WERI-Rb-1 (cell line): ENCODE measurements at regions not wholly inside any gene's neighbourhood (a gene's known extent, or its start where the extent isn't known, plus 50 kb on each side); places are given as distances from the start of the nearest gene placed in this dataset.
A peak's percentile ranks its signal among the peaks of the same experiment; 100 is the strongest.

Experiments
- DNase-seq: peaks from one replicate; pipeline ENCODE4 v3.0.0-alpha.2; 2020
- H3K27ac ChIP-seq: fragments of 250-450 bp; sonication (Bioruptor Pico); 2 replicates; pipeline ENCODE4 v1.5.1; 2020; ENCODE audit warnings: mild to moderate bottlenecking, moderate library complexity
- H3K27me3 ChIP-seq: fragments of 250-450 bp; sonication (Bioruptor Pico); 2 replicates; pipeline ENCODE4 v1.5.1; 2021; ENCODE audit warnings: mild to moderate bottlenecking, low read depth, moderate library complexity; ENCODE audit not compliant: insufficient read depth, severe bottlenecking
- H3K36me3 ChIP-seq: fragments of 250-450 bp; sonication (Bioruptor Pico); 2 replicates; pipeline ENCODE4 v1.5.1; 2020; ENCODE audit warnings: mild to moderate bottlenecking, moderate library complexity
- H3K4me3 ChIP-seq: 2 replicates; pipeline ENCODE4 v1.5.1; 2011; ENCODE audit warnings: low read depth, mild to moderate bottlenecking, control low read depth, low read length
- H3K9me3 ChIP-seq: fragments of 250-450 bp; sonication (Bioruptor Pico); 2 replicates; pipeline ENCODE4 v1.5.1; 2021; ENCODE audit warnings: mild to moderate bottlenecking, moderate library complexity; ENCODE audit not compliant: severe bottlenecking
- TF ChIP-seq, protein P1 (sequence below): IDR thresholded peaks from 2 replicates; pipeline ENCODE4 v1.5.1; 2011; ENCODE audit warnings: low read depth, mild to moderate bottlenecking, control low read depth, inconsistent platforms, low read length

DNA sequence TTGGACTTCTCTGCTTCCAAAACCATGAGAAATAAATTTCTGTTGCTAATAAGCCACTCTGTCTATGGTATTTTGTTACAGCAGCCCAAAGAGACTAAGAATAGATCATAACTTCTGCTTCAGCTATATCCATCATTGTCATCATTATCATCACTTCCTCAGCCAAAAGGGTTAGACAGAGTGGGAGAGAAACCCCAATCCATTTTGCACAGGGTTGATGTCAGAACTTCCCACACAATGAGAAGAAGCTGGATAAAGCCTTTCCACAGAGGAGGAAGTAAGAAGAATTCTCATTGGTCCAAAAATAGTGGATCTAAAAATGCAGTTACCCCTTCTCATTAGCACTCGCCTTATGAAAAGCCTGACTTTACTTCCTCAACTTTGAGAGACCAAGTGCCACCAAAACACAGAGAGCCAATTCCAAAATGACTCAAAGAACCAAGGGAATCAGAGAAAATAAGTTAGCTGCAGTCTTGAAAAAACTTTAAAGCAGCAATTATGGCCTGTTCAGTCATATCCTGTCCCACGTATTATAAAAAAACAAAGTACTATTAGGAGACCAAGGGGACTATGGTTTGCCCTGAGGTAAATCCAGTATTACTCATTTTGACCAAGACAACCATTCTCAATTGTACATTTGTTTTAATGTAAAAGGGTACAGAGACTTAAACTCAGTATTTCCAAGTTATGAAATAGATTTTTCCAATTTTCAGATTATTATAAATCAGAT is 80.2 kb downstream of the WNT5A start:
- Histone ChIP-seq H3K27ac (no peak overlapping the region), H3K27me3 (no peaks in the 10 kb centered on the region), H3K36me3 (no peaks in the 10 kb centered on the region), H3K4me3 (no peak overlapping the region), H3K9me3 (no peaks in the 10 kb centered on the region)
- DNase-seq: no peak
- TF ChIP-seq, protein P1, sequence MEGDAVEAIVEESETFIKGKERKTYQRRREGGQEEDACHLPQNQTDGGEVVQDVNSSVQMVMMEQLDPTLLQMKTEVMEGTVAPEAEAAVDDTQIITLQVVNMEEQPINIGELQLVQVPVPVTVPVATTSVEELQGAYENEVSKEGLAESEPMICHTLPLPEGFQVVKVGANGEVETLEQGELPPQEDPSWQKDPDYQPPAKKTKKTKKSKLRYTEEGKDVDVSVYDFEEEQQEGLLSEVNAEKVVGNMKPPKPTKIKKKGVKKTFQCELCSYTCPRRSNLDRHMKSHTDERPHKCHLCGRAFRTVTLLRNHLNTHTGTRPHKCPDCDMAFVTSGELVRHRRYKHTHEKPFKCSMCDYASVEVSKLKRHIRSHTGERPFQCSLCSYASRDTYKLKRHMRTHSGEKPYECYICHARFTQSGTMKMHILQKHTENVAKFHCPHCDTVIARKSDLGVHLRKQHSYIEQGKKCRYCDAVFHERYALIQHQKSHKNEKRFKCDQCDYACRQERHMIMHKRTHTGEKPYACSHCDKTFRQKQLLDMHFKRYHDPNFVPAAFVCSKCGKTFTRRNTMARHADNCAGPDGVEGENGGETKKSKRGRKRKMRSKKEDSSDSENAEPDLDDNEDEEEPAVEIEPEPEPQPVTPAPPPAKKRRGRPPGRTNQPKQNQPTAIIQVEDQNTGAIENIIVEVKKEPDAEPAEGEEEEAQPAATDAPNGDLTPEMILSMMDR: no peak

DNA sequence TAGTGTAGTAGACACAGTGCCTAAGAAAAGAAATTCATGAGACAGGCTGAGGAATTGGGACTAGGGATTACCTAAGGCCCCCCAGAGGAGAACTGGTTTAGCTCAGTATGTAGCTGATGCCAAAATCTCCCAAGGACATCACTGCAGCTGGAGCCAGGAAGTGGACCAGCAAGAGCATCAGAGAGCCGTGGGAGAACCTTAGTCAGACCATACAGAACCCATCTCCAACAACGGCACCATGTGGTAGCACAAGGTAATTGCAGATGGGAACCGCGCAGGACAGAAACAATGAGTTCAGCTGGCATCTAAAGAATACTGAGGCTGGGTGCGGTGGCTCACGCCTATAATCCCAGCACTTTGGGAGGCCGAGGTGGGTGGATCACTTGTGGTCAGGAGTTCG is 81.7 kb downstream of the WNT5A start:
- Histone ChIP-seq H3K9me3 (no peaks in the 10 kb centered on the region), H3K4me3 (no peak overlapping the region), H3K27me3 (no peaks in the 10 kb centered on the region), H3K27ac (no peak overlapping the region), H3K36me3 (no peaks in the 10 kb centered on the region)
- TF ChIP-seq, protein P1: peak; percentile 80
- peak; percentile 69 for DNase-seq

GRCh38 chr3:55402886-55403609 is 84.1 kb downstream of the WNT5A start:
- Histone ChIP-seq H3K27me3 (no peaks in the 10 kb centered on the region), H3K36me3 (no peaks in the 10 kb centered on the region), H3K4me3 (no peak overlapping the region), H3K9me3 (no peaks in the 10 kb centered on the region), H3K27ac (no peak overlapping the region)
- no peak for DNase-seq
- TF ChIP-seq, protein P1: no peak

DNA sequence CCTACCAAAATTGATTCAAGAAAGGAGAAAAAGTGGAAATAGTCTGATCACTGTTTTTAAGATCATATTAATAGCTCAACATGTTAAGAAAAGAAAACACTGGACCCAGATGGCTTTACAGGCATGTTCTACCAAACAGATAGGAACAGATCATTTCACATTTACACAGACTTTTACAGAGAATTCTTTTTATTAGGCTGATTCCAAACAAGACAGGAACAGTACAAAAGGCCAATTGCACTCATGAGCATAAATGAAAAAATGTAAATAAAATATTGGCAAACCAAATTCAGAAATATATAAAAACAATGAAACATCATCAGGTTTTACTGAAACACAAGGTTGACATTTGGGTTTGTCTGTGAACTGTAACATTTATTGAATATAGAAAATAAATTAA is 106.5 kb downstream of the WNT5A start:
- H3K4me3 ChIP-seq: no peak overlapping the region
- H3K9me3 ChIP-seq: no peaks in the 10 kb centered on the region
- TF ChIP-seq, protein P1: no peak
- no peak overlapping the region for H3K27ac ChIP-seq
- no peaks in the 10 kb centered on the region for H3K36me3 ChIP-seq
- DNase-seq: no peak
- no peaks in the 10 kb centered on the region for H3K27me3 ChIP-seq

- Histone ChIP-seq H3K4me3 (no peak overlapping the region), H3K27me3 (no peaks in the 10 kb centered on the region), H3K36me3 (no peaks in the 10 kb centered on the region), H3K9me3 (no peaks in the 10 kb centered on the region), H3K27ac (no peak overlapping the region)
- DNase-seq: no peak
- TF ChIP-seq, protein P1: no peak
Measured at GRCh38 chr3:55376753-55377347, 110.3 kb downstream of the WNT5A start.
